Neural progenitor cell (in vitro differentiated cells): ENCODE measurements at regions not wholly inside any gene's neighbourhood (a gene's known extent, or its start where the extent isn't known, plus 50 kb on each side); places are given as distances from the start of the nearest gene placed in this dataset.

Experiments used
- DNase-seq: peaks from one replicate; pipeline ENCODE4 v3.0.0-alpha.2; 2016; ENCODE audit warnings: low spot score
- H2AFZ ChIP-seq: fragments of 200-600 bp; sonication (generic); replicated peaks from 2 replicates; pipeline ENCODE4 v1.6.1; 2016; ENCODE audit warnings: antibody characterized with exemption
- H3F3A ChIP-seq: fragments of 200-600 bp; sonication (generic); 2 replicates; pipeline ENCODE4 v1.6.1; 2016; ENCODE audit warnings: antibody characterized with exemption, low read depth
- H3K27ac ChIP-seq: fragments of 200-600 bp; sonication (generic); 2 replicates; pipeline ENCODE4 v1.5.1; 2016; ENCODE audit warnings: mild to moderate bottlenecking
- H3K27me3 ChIP-seq: fragments of 200-600 bp; sonication (generic); 2 replicates; pipeline ENCODE4 v1.6.1; 2016; ENCODE audit warnings: mild to moderate bottlenecking, moderate library complexity
- H3K36me3 ChIP-seq: fragments of 200-600 bp; sonication (generic); 2 replicates; pipeline ENCODE4 v1.5.1; 2016
- H3K4me1 ChIP-seq: fragments of 200-600 bp; sonication (generic); 2 replicates; pipeline ENCODE4 v1.6.1; 2016; ENCODE audit warnings: mixed run types
- H3K4me2 ChIP-seq: fragments of 200-600 bp; sonication (generic); 2 replicates; pipeline ENCODE4 v1.6.1; 2016
- H3K4me3 ChIP-seq: fragments of 200-600 bp; sonication (generic); 2 replicates; pipeline ENCODE4 v1.5.1; 2016
- H3K79me2 ChIP-seq: fragments of 200-600 bp; sonication (generic); 2 replicates; pipeline ENCODE4 v1.6.1; 2016; ENCODE audit warnings: low read depth
- H3K9ac ChIP-seq: fragments of 200-600 bp; sonication (generic); 2 replicates; pipeline ENCODE4 v1.6.1; 2016
- H3K9me3 ChIP-seq: fragments of 200-600 bp; sonication (generic); 2 replicates; pipeline ENCODE4 v1.5.1; 2016; ENCODE audit warnings: low read depth
- H4K20me1 ChIP-seq: fragments of 200-600 bp; sonication (generic); 2 replicates; pipeline ENCODE4 v1.6.1; 2016; ENCODE audit warnings: low read depth
- H3K27ac Mint-ChIP-seq: 3 replicates; pipeline ENCODE4 v1.8.0; 2021; ENCODE audit warnings: mixed read lengths
- H3K27me3 Mint-ChIP-seq: 2 replicates; pipeline ENCODE4 v1.8.0; 2022; ENCODE audit warnings: low read depth, mild to moderate bottlenecking, inconsistent platforms, moderate library complexity, mixed read lengths; ENCODE audit not compliant: insufficient read depth
- H3K36me3 Mint-ChIP-seq: 3 replicates; pipeline ENCODE4 v1.8.0; 2021; ENCODE audit warnings: mixed read lengths
- H3K4me1 Mint-ChIP-seq: 3 replicates; pipeline ENCODE4 v1.8.0; 2021; ENCODE audit warnings: mixed read lengths
- H3K4me3 Mint-ChIP-seq: 3 replicates; pipeline ENCODE4 v1.8.0; 2021; ENCODE audit warnings: mild to moderate bottlenecking, moderate library complexity, mixed read lengths
- H3K9me3 Mint-ChIP-seq: 3 replicates; pipeline ENCODE4 v1.8.0; 2020; ENCODE audit warnings: mixed read lengths
- CTCF ChIP-seq: fragments of 200-600 bp; sonication (generic); IDR thresholded peaks from 2 replicates; pipeline ENCODE4 v1.5.1; 2017; ENCODE audit warnings: antibody characterized with exemption, mild to moderate bottlenecking
- EZH2 ChIP-seq: fragments of 200-600 bp; sonication (generic); IDR thresholded peaks from 2 replicates; pipeline ENCODE4 v1.6.1; 2017; ENCODE audit warnings: antibody characterized with exemption, mild to moderate bottlenecking, moderate library complexity
- EZH2phosphoT487 ChIP-seq: fragments of 200-600 bp; sonication (generic); IDR thresholded peaks from 2 replicates; pipeline ENCODE4 v1.6.1; 2017; ENCODE audit warnings: antibody characterized with exemption

GRCh38 chr11:16558494-16558893, 180.0 kb upstream of the C11orf58 start:
- no peaks in the 10 kb centered on the region for H3K36me3 ChIP-seq
- DNase-seq: no peak
- no peaks in the 10 kb centered on the region for H3K79me2 ChIP-seq
- Mint-ChIP-seq H3K4me3 (no peak overlapping the region), H3K4me1 (no peaks in the 10 kb centered on the region), H3K27me3 (no peaks in the 10 kb centered on the region), H3K9me3 (no peaks in the 10 kb centered on the region), H3K27ac (no peak overlapping the region), H3K36me3 (no peaks in the 10 kb centered on the region)
- no peaks in the 10 kb centered on the region for H3K4me1 ChIP-seq
- no peak overlapping the region for H3K9ac ChIP-seq
- no peak overlapping the region for H3K4me3 ChIP-seq
- no peak overlapping the region for H2AFZ ChIP-seq
- H3K27me3 ChIP-seq: peaks cover 21% of the 10 kb centered on the region
- no peak for TF ChIP-seq EZH2phosphoT487
- TF ChIP-seq CTCF: no peak
- TF ChIP-seq EZH2: no peak
- no peaks in the 10 kb centered on the region for H4K20me1 ChIP-seq
- H3F3A ChIP-seq: no peaks in the 10 kb centered on the region
- H3K27ac ChIP-seq: no peak overlapping the region
- no peaks in the 10 kb centered on the region for H3K9me3 ChIP-seq
- H3K4me2 ChIP-seq: no peak overlapping the region

GRCh38 chr11:16555956-16556355, 182.5 kb upstream of the C11orf58 start:
- Mint-ChIP-seq H3K27ac (no peak overlapping the region), H3K4me1 (no peaks in the 10 kb centered on the region), H3K36me3 (no peaks in the 10 kb centered on the region), H3K4me3 (no peak overlapping the region), H3K27me3 (no peaks in the 10 kb centered on the region), H3K9me3 (peaks cover 3% of the 10 kb centered on the region)
- no peaks in the 10 kb centered on the region for H3K9me3 ChIP-seq
- TF ChIP-seq EZH2phosphoT487 (no peak), EZH2 (no peak), CTCF (no peak)
- H3K36me3 ChIP-seq: no peaks in the 10 kb centered on the region
- no peak overlapping the region for H3K4me2 ChIP-seq
- no peaks in the 10 kb centered on the region for H3K4me1 ChIP-seq
- H4K20me1 ChIP-seq: no peaks in the 10 kb centered on the region
- no peaks in the 10 kb centered on the region for H3F3A ChIP-seq
- DNase-seq: no peak
- no peaks in the 10 kb centered on the region for H3K79me2 ChIP-seq
- no peak overlapping the region for H2AFZ ChIP-seq
- no peak overlapping the region for H3K4me3 ChIP-seq
- no peak overlapping the region for H3K9ac ChIP-seq
- H3K27ac ChIP-seq: no peak overlapping the region
- no peaks in the 10 kb centered on the region for H3K27me3 ChIP-seq

GRCh38 chr11:16554361-16554760, 184.1 kb upstream of the C11orf58 start:
- Histone ChIP-seq H3K9me3 (no peaks in the 10 kb centered on the region), H3K79me2 (no peaks in the 10 kb centered on the region), H3K27ac (no peak overlapping the region), H3K4me2 (no peak overlapping the region), H4K20me1 (no peaks in the 10 kb centered on the region), H3K27me3 (no peaks in the 10 kb centered on the region), H3K36me3 (no peaks in the 10 kb centered on the region), H3K4me3 (no peak overlapping the region), H3F3A (no peaks in the 10 kb centered on the region), H3K9ac (no peak overlapping the region), H2AFZ (no peak overlapping the region), H3K4me1 (no peaks in the 10 kb centered on the region)
- no peak for TF ChIP-seq CTCF
- TF ChIP-seq EZH2: no peak
- TF ChIP-seq EZH2phosphoT487: no peak
- Mint-ChIP-seq H3K27me3 (no peaks in the 10 kb centered on the region), H3K4me1 (no peaks in the 10 kb centered on the region), H3K36me3 (peaks cover 4% of the 10 kb centered on the region), H3K9me3 (peaks cover 7% of the 10 kb centered on the region), H3K4me3 (no peak overlapping the region), H3K27ac (no peak overlapping the region)
- DNase-seq: no peak

- Histone ChIP-seq H2AFZ (no peak overlapping the region), H3K4me1 (no peaks in the 10 kb centered on the region), H3K4me3 (no peak overlapping the region), H3K27me3 (no peaks in the 10 kb centered on the region), H3K79me2 (no peaks in the 10 kb centered on the region), H3K36me3 (no peaks in the 10 kb centered on the region), H3K9ac (no peak overlapping the region), H3F3A (no peaks in the 10 kb centered on the region), H3K9me3 (no peaks in the 10 kb centered on the region), H3K27ac (no peak overlapping the region), H3K4me2 (no peak overlapping the region), H4K20me1 (no peaks in the 10 kb centered on the region)
- Mint-ChIP-seq H3K36me3 (peaks cover 7% of the 10 kb centered on the region), H3K9me3 (peaks cover 22% of the 10 kb centered on the region), H3K4me3 (no peak overlapping the region), H3K27me3 (no peaks in the 10 kb centered on the region), H3K4me1 (no peaks in the 10 kb centered on the region), H3K27ac (no peak overlapping the region)
- no peak for TF ChIP-seq CTCF
- TF ChIP-seq EZH2: no peak
- no peak for TF ChIP-seq EZH2phosphoT487
- no peak for DNase-seq
Observed at GRCh38 chr11:16547879-16548278, 190.6 kb upstream of the C11orf58 start.
